Calu3 (cell line): ENCODE measurements at regions not wholly inside any gene's neighbourhood (a gene's known extent, or its start where the extent isn't known, plus 50 kb on each side); places are given as distances from the start of the nearest gene placed in this dataset.

Experiments
- BruUV-seq: library from RNA; stranded (reverse); fragments of 400-500 nt; replicated peaks from 2 replicates; lab custom pipeline; 2021; lab: Mats Ljungman, UMichigan
- CTCF ChIA-PET: fragments of 300-600 bp; sonication (Branson Sonifier 250); formaldehyde crosslinking; loops from one replicate; lab custom pipeline; 2022; ENCODE audit warnings: antibody characterized with exemption; lab: Charles Lee
- DNase-seq: peaks from one replicate; pipeline ENCODE4 v3.0.0; 2022
- H3K27ac Mint-ChIP-seq: one replicate; pipeline ENCODE4 v1.8.0; 2022; ENCODE audit warnings: mixed read lengths; ENCODE audit not compliant: unreplicated experiment
- H3K27me3 Mint-ChIP-seq: one replicate; pipeline ENCODE4 v1.8.0; 2022; ENCODE audit warnings: mixed read lengths; ENCODE audit not compliant: unreplicated experiment
- H3K36me3 Mint-ChIP-seq: one replicate; pipeline ENCODE4 v1.8.0; 2022; ENCODE audit warnings: mild to moderate bottlenecking, moderate library complexity, mixed read lengths; ENCODE audit not compliant: insufficient read depth, unreplicated experiment
- H3K4me1 Mint-ChIP-seq: one replicate; pipeline ENCODE4 v1.8.0; 2022; ENCODE audit warnings: mild to moderate bottlenecking, low read depth, mixed read lengths; ENCODE audit not compliant: unreplicated experiment
- H3K4me3 Mint-ChIP-seq: one replicate; pipeline ENCODE4 v1.8.0; 2022; ENCODE audit warnings: mild to moderate bottlenecking, low read depth, moderate library complexity, mixed read lengths; ENCODE audit not compliant: unreplicated experiment
- H3K9me3 Mint-ChIP-seq: one replicate; pipeline ENCODE4 v1.8.0; 2022; ENCODE audit warnings: low read depth, mixed read lengths; ENCODE audit not compliant: unreplicated experiment
- CTCF ChIP-seq: fragments of 200-600 bp; IDR thresholded peaks from one replicate; pipeline ENCODE4 v1.8.0; 2022; ENCODE audit warnings: antibody characterized with exemption; ENCODE audit not compliant: unreplicated experiment
- intact Hi-C: fragments of 100-400 bp; cut with micrococcal nuclease; formaldehyde crosslinking; loops from one replicate; pipeline ENCODE4 v1.10.0; 2022; ENCODE audit not compliant: unreplicated experiment

- no peak for DNase-seq
- intact Hi-C loops = no loop called here
- no peak for TF ChIP-seq CTCF
- H3K9me3 Mint-ChIP-seq = peaks cover 2% of the 10 kb centered on the region
- CTCF ChIA-PET = no interaction called here
- no peak overlapping the region for H3K27ac Mint-ChIP-seq
- H3K27me3 Mint-ChIP-seq = no peaks in the 10 kb centered on the region
- BruUV-seq = no TSS peak
- no peaks in the 10 kb centered on the region for H3K4me1 Mint-ChIP-seq
- H3K36me3 Mint-ChIP-seq = no peaks in the 10 kb centered on the region
- no peak overlapping the region for H3K4me3 Mint-ChIP-seq
Observed at GRCh38 chr4:176850436-176850835, 57.7 kb upstream of the VEGFC start.

GRCh38 chr4:176856421-176856820 is 63.7 kb upstream of the VEGFC start:
- Mint-ChIP-seq H3K4me3 (no peak overlapping the region), H3K27ac (no peak overlapping the region), H3K9me3 (peaks cover 6% of the 10 kb centered on the region), H3K4me1 (no peaks in the 10 kb centered on the region), H3K27me3 (no peaks in the 10 kb centered on the region), H3K36me3 (no peaks in the 10 kb centered on the region)
- no peak for TF ChIP-seq CTCF
- CTCF ChIA-PET = interaction anchor here (0.6 kb wide), 1 partner anchor 464 kb away, joined by 4 read pairs; no protein-coding TSS in a partner anchor
- no TSS peak for BruUV-seq
- intact Hi-C loops = no loop called here
- DNase-seq = no peak

GRCh38 chr4:176858839-176859238 is 66.1 kb upstream of the VEGFC start:
- CTCF ChIA-PET = no interaction called here
- no peaks in the 10 kb centered on the region for H3K27me3 Mint-ChIP-seq
- no peak for DNase-seq
- no peaks in the 10 kb centered on the region for H3K4me1 Mint-ChIP-seq
- no peaks in the 10 kb centered on the region for H3K36me3 Mint-ChIP-seq
- no peak overlapping the region for H3K27ac Mint-ChIP-seq
- no TSS peak for BruUV-seq
- no peak for TF ChIP-seq CTCF
- H3K4me3 Mint-ChIP-seq = no peak overlapping the region
- intact Hi-C loops = no loop called here
- H3K9me3 Mint-ChIP-seq = peaks cover 4% of the 10 kb centered on the region

- H3K36me3 Mint-ChIP-seq = no peaks in the 10 kb centered on the region
- CTCF ChIA-PET = no interaction called here
Observed at GRCh38 chr4:176864238-176864637, 71.5 kb upstream of the VEGFC start.

More at GRCh38 chr4:176864238-176864637, 71.5 kb upstream of the VEGFC start:
- BruUV-seq = no TSS peak
- intact Hi-C loops = no loop called here
- no peak for DNase-seq
- TF ChIP-seq CTCF = no peak
- H3K27me3 Mint-ChIP-seq = no peaks in the 10 kb centered on the region
- H3K27ac Mint-ChIP-seq = no peak overlapping the region
- peaks cover 7% of the 10 kb centered on the region for H3K4me1 Mint-ChIP-seq
- H3K4me3 Mint-ChIP-seq = no peak overlapping the region
- peaks cover 4% of the 10 kb centered on the region for H3K9me3 Mint-ChIP-seq
